Calu3 (cell line): ENCODE measurements at regions not wholly inside any gene's neighbourhood (a gene's known extent, or its start where the extent isn't known, plus 50 kb on each side); places are given as distances from the start of the nearest gene placed in this dataset.

ENCODE experiments used
- BruUV-seq: library from RNA; stranded (reverse); fragments of 400-500 nt; replicated peaks from 2 replicates; lab custom pipeline; 2021; lab: Mats Ljungman, UMichigan
- CTCF ChIA-PET: fragments of 300-600 bp; sonication (Branson Sonifier 250); formaldehyde crosslinking; loops from one replicate; lab custom pipeline; 2022; ENCODE audit warnings: antibody characterized with exemption; lab: Charles Lee
- DNase-seq: peaks from one replicate; pipeline ENCODE4 v3.0.0; 2022
- H3K27ac Mint-ChIP-seq: one replicate; pipeline ENCODE4 v1.8.0; 2022; ENCODE audit warnings: mixed read lengths; ENCODE audit not compliant: unreplicated experiment
- H3K27me3 Mint-ChIP-seq: one replicate; pipeline ENCODE4 v1.8.0; 2022; ENCODE audit warnings: mixed read lengths; ENCODE audit not compliant: unreplicated experiment
- H3K36me3 Mint-ChIP-seq: one replicate; pipeline ENCODE4 v1.8.0; 2022; ENCODE audit warnings: mild to moderate bottlenecking, moderate library complexity, mixed read lengths; ENCODE audit not compliant: insufficient read depth, unreplicated experiment
- H3K4me1 Mint-ChIP-seq: one replicate; pipeline ENCODE4 v1.8.0; 2022; ENCODE audit warnings: mild to moderate bottlenecking, low read depth, mixed read lengths; ENCODE audit not compliant: unreplicated experiment
- H3K4me3 Mint-ChIP-seq: one replicate; pipeline ENCODE4 v1.8.0; 2022; ENCODE audit warnings: mild to moderate bottlenecking, low read depth, moderate library complexity, mixed read lengths; ENCODE audit not compliant: unreplicated experiment
- H3K9me3 Mint-ChIP-seq: one replicate; pipeline ENCODE4 v1.8.0; 2022; ENCODE audit warnings: low read depth, mixed read lengths; ENCODE audit not compliant: unreplicated experiment
- CTCF ChIP-seq: fragments of 200-600 bp; IDR thresholded peaks from one replicate; pipeline ENCODE4 v1.8.0; 2022; ENCODE audit warnings: antibody characterized with exemption; ENCODE audit not compliant: unreplicated experiment
- intact Hi-C: fragments of 100-400 bp; cut with micrococcal nuclease; formaldehyde crosslinking; loops from one replicate; pipeline ENCODE4 v1.10.0; 2022; ENCODE audit not compliant: unreplicated experiment

- Mint-ChIP-seq H3K27me3 (no peaks in the 10 kb centered on the region), H3K27ac (no peak overlapping the region), H3K36me3 (no peaks in the 10 kb centered on the region), H3K4me1 (no peaks in the 10 kb centered on the region), H3K9me3 (no peaks in the 10 kb centered on the region), H3K4me3 (no peak overlapping the region)
- DNase-seq = no peak
- no peak for TF ChIP-seq CTCF
- intact Hi-C loops = no loop called here
- CTCF ChIA-PET = no interaction called here
- BruUV-seq = no TSS peak
These were observed 51.4 kb upstream of the HGFAC start for GRCh38 chr4:3390288-3390811.

GRCh38 chr4:3391422-3391821 lies 50.3 kb upstream of the HGFAC start:
- intact Hi-C loops = no loop called here
- DNase-seq = no peak
- no peak for TF ChIP-seq CTCF
- H3K9me3 Mint-ChIP-seq = no peaks in the 10 kb centered on the region
- no peaks in the 10 kb centered on the region for H3K4me1 Mint-ChIP-seq
- H3K27ac Mint-ChIP-seq = no peak overlapping the region
- H3K4me3 Mint-ChIP-seq = no peak overlapping the region
- BruUV-seq = no TSS peak
- CTCF ChIA-PET = no interaction called here
- H3K27me3 Mint-ChIP-seq = no peaks in the 10 kb centered on the region
- no peaks in the 10 kb centered on the region for H3K36me3 Mint-ChIP-seq
